Right lung (tissue), 2 donors: ENCODE measurements at regions not wholly inside any gene's neighbourhood (a gene's known extent, or its start where the extent isn't known, plus 50 kb on each side); places are given as distances from the start of the nearest gene placed in this dataset.

Experiments used
- DNase-seq, 2 donors: peaks; one replicate each; pipeline ENCODE4 v3.0.0-alpha.2; 2013

- DNase-seq, result no peak
These were observed 59.9 kb upstream of the GPR6 start for GRCh38 chr6:109918227-109918626.

DNA sequence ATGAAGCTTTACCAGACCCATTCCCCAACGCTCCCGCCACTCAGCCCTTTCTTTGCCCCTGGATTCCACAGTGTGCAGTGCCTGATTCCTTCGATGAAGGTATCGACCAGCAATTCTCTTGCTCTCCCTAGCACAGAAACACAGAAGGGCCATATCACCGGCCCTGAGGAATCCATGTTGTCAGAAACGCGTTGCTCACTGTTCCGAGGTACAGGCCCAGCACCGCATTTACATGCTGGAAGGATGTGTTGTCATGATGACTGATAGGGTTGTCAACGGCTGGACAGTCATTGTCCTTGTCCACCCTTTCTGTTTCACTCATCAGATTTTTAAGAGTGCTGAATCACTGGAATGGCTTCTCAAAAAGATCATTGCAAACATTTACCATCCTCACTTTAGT is 57.2 kb upstream of the GPR6 start:
- DNase-seq, result no peak

DNA sequence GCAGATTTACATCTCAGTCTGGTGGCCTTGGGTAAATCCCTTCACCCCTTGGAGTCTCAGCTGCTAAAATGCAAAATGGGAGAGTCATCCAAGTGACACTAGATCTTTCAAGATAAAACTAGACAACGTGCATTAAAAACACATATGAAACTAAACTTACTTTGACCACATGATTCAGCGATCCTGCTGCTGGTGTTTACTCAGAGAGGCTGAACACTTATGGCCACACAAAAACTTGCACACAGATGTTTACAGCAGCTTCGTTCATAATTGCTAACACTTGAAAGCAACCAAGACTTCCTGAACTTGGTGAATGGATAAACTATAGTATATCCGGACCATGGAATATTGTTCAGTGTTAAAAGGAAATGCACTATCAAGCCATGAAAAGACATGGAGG is 55.3 kb upstream of the GPR6 start:
- DNase-seq, result no peak

- peak in 1 of 2 donors; percentile 16 for DNase-seq
These were observed 53.0 kb upstream of the GPR6 start for GRCh38 chr6:109925075-109925474.

GRCh38 chr6:109927052-109927451 is 51.1 kb upstream of the GPR6 start:
- no peak for DNase-seq
